K562 (cell line): ENCODE measurements at regions not wholly inside any gene's neighbourhood (a gene's known extent, or its start where the extent isn't known, plus 50 kb on each side); places are given as distances from the start of the nearest gene placed in this dataset.

Experiments used
- BHLHE40 ChIP-seq: IDR thresholded peaks from 2 replicates; pipeline ENCODE4 v1.6.1; 2011; ENCODE audit warnings: low read length, improper control_type of control experiment
- GABPA ChIP-seq: fragments of 200-800 bp; sonication (Bioruptor generic); conservative IDR thresholded peaks from 2 replicates; pipeline ENCODE4 v1.6.1; 2016; ENCODE audit warnings: low read depth, missing genetic modification characterization, missing compliant biosample characterization
- NFYB ChIP-seq: IDR thresholded peaks from 2 replicates; pipeline ENCODE4 v1.6.1; 2011; ENCODE audit warnings: mild to moderate bottlenecking, moderate library complexity; ENCODE audit not compliant: insufficient read length; ENCODE audit errors: extremely low read depth
- SMARCA5 ChIP-seq: fragments of 450-650 bp; IDR thresholded peaks from 2 replicates; pipeline ENCODE4 v1.6.1; 2016
- TAF1 ChIP-seq: IDR thresholded peaks from 2 replicates; pipeline ENCODE4 v1.6.1; 2011; ENCODE audit warnings: mild to moderate bottlenecking, low read length, moderate library complexity; ENCODE audit not compliant: insufficient read depth, control insufficient read depth, severe bottlenecking; ENCODE audit errors: extremely low read depth
- ZNF146 ChIP-seq: IDR thresholded peaks from one replicate; pipeline ENCODE4 v1.6.1; 2018; ENCODE audit warnings: missing compliant biosample characterization; ENCODE audit not compliant: unreplicated experiment
- TF ChIP-seq, protein P1 (sequence below), 3 experiments: IDR thresholded peaks in 2 of 3; conservative IDR thresholded peaks in 1 of 3; 2 replicates each; pipeline ENCODE4 v1.5.1; 2011 to 2012; ENCODE audit warnings: low read length in 3 of 3, mild to moderate bottlenecking in 3 of 3, control low read depth in 2 of 3, improper control_type of control experiment in 1 of 3, inconsistent platforms in 1 of 3, low read depth in 1 of 3, mixed read lengths in 1 of 3, moderate library complexity in 1 of 3; ENCODE audit not compliant: insufficient read depth in 2 of 3
- TF ChIP-seq, protein P2 (sequence below): sonication (generic); formaldehyde crosslinking; IDR thresholded peaks from 2 replicates; pipeline ENCODE4 v1.8.1; 2022; ENCODE audit warnings: missing genetic modification reagents
- TF ChIP-seq, protein P3 (sequence below): sonication (generic); formaldehyde crosslinking; IDR thresholded peaks from 2 replicates; pipeline ENCODE4 v1.5.0; 2020; ENCODE audit warnings: missing genetic modification reagents
- TF ChIP-seq, protein P4 (sequence below): sonication (generic); formaldehyde crosslinking; IDR thresholded peaks from 2 replicates; pipeline ENCODE4 v1.8.0; 2022; ENCODE audit warnings: missing genetic modification reagents, mild to moderate bottlenecking, borderline replicate concordance

DNA sequence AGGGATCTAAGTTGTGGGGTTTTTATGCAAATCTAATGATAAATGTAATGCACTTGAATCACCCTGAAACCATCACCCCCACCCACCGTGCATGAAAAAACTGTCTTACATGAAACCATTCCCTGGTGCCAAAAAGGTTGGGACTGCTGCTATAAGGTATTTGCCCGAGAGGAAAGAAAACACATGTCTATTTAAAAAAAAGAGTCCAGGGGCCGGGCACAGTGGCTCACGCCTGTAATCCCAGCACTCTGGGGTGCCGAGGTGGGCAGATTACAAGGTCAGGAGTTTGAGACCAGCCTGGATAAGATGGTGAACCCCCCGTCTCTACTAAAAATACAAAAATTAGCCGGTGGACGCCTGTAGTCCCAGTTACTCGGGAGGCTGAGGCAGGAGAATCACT is 1372.8 kb upstream of the CDH2 start:
- TF ChIP-seq, protein P1, sequence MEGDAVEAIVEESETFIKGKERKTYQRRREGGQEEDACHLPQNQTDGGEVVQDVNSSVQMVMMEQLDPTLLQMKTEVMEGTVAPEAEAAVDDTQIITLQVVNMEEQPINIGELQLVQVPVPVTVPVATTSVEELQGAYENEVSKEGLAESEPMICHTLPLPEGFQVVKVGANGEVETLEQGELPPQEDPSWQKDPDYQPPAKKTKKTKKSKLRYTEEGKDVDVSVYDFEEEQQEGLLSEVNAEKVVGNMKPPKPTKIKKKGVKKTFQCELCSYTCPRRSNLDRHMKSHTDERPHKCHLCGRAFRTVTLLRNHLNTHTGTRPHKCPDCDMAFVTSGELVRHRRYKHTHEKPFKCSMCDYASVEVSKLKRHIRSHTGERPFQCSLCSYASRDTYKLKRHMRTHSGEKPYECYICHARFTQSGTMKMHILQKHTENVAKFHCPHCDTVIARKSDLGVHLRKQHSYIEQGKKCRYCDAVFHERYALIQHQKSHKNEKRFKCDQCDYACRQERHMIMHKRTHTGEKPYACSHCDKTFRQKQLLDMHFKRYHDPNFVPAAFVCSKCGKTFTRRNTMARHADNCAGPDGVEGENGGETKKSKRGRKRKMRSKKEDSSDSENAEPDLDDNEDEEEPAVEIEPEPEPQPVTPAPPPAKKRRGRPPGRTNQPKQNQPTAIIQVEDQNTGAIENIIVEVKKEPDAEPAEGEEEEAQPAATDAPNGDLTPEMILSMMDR (IDR thresholded peaks at IDR 0.05 in 2 of 3, conservative IDR thresholded peaks at IDR 0.05 in 1 of 3; ENCODE audit: insufficient read depth in 2 of 3, low read depth in 1 of 3, low read length in 3 of 3): no peak
- TF ChIP-seq ZNF146 (CRISPR knock-in tag) (no peak), NFYB (no peak), GABPA (no peak), TAF1 (no peak), SMARCA5 (no peak), BHLHE40 (no peak)
- TF ChIP-seq, protein P2, sequence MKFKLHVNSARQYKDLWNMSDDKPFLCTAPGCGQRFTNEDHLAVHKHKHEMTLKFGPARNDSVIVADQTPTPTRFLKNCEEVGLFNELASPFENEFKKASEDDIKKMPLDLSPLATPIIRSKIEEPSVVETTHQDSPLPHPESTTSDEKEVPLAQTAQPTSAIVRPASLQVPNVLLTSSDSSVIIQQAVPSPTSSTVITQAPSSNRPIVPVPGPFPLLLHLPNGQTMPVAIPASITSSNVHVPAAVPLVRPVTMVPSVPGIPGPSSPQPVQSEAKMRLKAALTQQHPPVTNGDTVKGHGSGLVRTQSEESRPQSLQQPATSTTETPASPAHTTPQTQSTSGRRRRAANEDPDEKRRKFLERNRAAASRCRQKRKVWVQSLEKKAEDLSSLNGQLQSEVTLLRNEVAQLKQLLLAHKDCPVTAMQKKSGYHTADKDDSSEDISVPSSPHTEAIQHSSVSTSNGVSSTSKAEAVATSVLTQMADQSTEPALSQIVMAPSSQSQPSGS (CRISPR knock-in tag): no peak
- TF ChIP-seq, protein P3, sequence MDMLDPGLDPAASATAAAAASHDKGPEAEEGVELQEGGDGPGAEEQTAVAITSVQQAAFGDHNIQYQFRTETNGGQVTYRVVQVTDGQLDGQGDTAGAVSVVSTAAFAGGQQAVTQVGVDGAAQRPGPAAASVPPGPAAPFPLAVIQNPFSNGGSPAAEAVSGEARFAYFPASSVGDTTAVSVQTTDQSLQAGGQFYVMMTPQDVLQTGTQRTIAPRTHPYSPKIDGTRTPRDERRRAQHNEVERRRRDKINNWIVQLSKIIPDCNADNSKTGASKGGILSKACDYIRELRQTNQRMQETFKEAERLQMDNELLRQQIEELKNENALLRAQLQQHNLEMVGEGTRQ (CRISPR knock-in tag): no peak
- TF ChIP-seq, protein P4, sequence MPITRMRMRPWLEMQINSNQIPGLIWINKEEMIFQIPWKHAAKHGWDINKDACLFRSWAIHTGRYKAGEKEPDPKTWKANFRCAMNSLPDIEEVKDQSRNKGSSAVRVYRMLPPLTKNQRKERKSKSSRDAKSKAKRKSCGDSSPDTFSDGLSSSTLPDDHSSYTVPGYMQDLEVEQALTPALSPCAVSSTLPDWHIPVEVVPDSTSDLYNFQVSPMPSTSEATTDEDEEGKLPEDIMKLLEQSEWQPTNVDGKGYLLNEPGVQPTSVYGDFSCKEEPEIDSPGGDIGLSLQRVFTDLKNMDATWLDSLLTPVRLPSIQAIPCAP (CRISPR knock-in tag): no peak
